ENCODE measurements at regions not wholly inside any gene's neighbourhood (a gene's known extent, or its start where the extent isn't known, plus 50 kb on each side); places are given as distances from the start of the nearest gene placed in this dataset.

DNA sequence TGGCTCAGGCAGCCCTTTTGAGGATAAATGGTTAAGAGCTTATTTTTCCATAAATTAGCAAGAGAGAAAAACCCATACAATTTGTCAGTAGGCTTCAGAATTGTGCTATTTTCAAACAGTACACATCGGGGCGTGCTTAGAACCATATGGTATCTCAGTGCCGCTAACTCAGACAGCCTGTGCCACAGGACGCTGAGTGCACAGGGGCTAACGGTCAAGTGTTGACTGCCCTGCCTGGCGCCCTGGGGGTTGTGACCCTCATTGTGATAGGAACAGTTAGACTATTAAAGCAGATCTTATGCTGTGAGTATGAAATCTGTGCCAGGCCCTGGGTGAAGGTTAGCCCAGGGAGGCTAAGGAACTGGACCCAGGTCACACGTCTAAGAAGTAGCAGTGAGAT, 1519.7 kb downstream of the BRD1 start:
- ChIA-PET CTCF (no interaction called here), POLR2A (ENCODE audit: unreplicated experiment) (no interaction called here)
- in situ Hi-C loops (cut with MboI; ENCODE audit: low sequenced_read_pairs): no loop called here
- no peaks in the 10 kb centered on the region for H3K9me1 ChIP-seq (ENCODE audit: insufficient read depth, low read length)
- no peak overlapping the region for H3K18ac ChIP-seq (ENCODE audit: low read depth, low read length)
- H3K9me3 ChIP-seq (ENCODE audit: control insufficient read depth, insufficient read depth, low read length): peaks cover 54% of the 10 kb centered on the region
- H2BK120ac ChIP-seq (ENCODE audit: low read depth, low read length): no peak overlapping the region
- no peak overlapping the region for H3K4me3 ChIP-seq (ENCODE audit: insufficient read depth, low read depth, low read length)
- TF ChIP-seq SMC3 (IDR thresholded peaks at IDR 0.05; ENCODE audit: low read depth, low read length) (no peak), POLR2A (IDR thresholded peaks at IDR 0.05; ENCODE audit: low read depth, low read length) (no peak), BHLHE40 (IDR thresholded peaks at IDR 0.05; ENCODE audit: low read depth, low read length) (no peak), MAFK (IDR thresholded peaks at IDR 0.05; ENCODE audit: low read depth, low read length) (no peak), MXI1 (IDR thresholded peaks at IDR 0.05; ENCODE audit: borderline replicate concordance, low read depth, low read length) (no peak), CHD1 (IDR thresholded peaks at IDR 0.05; ENCODE audit: low read depth, low read length) (no peak), RCOR1 (IDR thresholded peaks at IDR 0.05; ENCODE audit: insufficient replicate concordance, low read length) (no peak), CEBPB (IDR thresholded peaks at IDR 0.05; ENCODE audit: low read depth, low read length) (no peak), FOS (IDR thresholded peaks at IDR 0.05; ENCODE audit: low read depth, low read length) (no peak), NFE2L2 (IDR thresholded peaks at IDR 0.05; ENCODE audit: low read depth, low read length) (no peak), MAZ (IDR thresholded peaks at IDR 0.05; ENCODE audit: borderline replicate concordance, low read depth, low read length) (no peak)
- TF ChIP-seq, protein P1, sequence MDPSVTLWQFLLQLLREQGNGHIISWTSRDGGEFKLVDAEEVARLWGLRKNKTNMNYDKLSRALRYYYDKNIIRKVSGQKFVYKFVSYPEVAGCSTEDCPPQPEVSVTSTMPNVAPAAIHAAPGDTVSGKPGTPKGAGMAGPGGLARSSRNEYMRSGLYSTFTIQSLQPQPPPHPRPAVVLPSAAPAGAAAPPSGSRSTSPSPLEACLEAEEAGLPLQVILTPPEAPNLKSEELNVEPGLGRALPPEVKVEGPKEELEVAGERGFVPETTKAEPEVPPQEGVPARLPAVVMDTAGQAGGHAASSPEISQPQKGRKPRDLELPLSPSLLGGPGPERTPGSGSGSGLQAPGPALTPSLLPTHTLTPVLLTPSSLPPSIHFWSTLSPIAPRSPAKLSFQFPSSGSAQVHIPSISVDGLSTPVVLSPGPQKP (IDR thresholded peaks at IDR 0.05; ENCODE audit: borderline replicate concordance, low read depth, low read length): no peak
- TF ChIP-seq, protein P2, sequence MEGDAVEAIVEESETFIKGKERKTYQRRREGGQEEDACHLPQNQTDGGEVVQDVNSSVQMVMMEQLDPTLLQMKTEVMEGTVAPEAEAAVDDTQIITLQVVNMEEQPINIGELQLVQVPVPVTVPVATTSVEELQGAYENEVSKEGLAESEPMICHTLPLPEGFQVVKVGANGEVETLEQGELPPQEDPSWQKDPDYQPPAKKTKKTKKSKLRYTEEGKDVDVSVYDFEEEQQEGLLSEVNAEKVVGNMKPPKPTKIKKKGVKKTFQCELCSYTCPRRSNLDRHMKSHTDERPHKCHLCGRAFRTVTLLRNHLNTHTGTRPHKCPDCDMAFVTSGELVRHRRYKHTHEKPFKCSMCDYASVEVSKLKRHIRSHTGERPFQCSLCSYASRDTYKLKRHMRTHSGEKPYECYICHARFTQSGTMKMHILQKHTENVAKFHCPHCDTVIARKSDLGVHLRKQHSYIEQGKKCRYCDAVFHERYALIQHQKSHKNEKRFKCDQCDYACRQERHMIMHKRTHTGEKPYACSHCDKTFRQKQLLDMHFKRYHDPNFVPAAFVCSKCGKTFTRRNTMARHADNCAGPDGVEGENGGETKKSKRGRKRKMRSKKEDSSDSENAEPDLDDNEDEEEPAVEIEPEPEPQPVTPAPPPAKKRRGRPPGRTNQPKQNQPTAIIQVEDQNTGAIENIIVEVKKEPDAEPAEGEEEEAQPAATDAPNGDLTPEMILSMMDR (conservative IDR thresholded peaks at IDR 0.05; ENCODE audit: low read depth, low read length): no peak
- no peak overlapping the region for H2BK5ac ChIP-seq (ENCODE audit: low read depth, low read length, poor library complexity, severe bottlenecking)
- no peak overlapping the region for H3K27ac ChIP-seq (ENCODE audit: insufficient read depth, low read length)
- H4K20me1 ChIP-seq (ENCODE audit: insufficient read depth, low read length): no peaks in the 10 kb centered on the region
- no peak overlapping the region for H3K4ac ChIP-seq (ENCODE audit: low read depth, low read length)
- intact Hi-C loops (cut with micrococcal nuclease): no loop called here
- H2BK15ac ChIP-seq (ENCODE audit: low read depth, low read length): no peak overlapping the region
- no peak overlapping the region for H3K9ac ChIP-seq (ENCODE audit: low read depth, low read length)
- H2AFZ ChIP-seq (replicated peaks; ENCODE audit: low read length, poor library complexity): no peak overlapping the region
- H4K5ac ChIP-seq (ENCODE audit: low read depth, low read length): no peak overlapping the region
- dilution Hi-C loops (cut with HindIII; ENCODE audit: low sequenced_read_pairs, unreplicated experiment): no loop called here
- H3K4me1 ChIP-seq (ENCODE audit: control insufficient read depth, insufficient read depth, low read length): no peaks in the 10 kb centered on the region
- no peak overlapping the region for H2BK20ac ChIP-seq (ENCODE audit: low read depth, low read length)
- ATAC-seq (ENCODE audit: low read depth): no peak
- BruUV-seq (replicated peaks): no TSS peak
- H3K36me3 ChIP-seq (ENCODE audit: control insufficient read depth, insufficient read depth, low read length): no peaks in the 10 kb centered on the region
- H4K91ac ChIP-seq (ENCODE audit: insufficient read depth, low read depth, low read length): no peak overlapping the region
- H3K14ac ChIP-seq (replicated peaks; ENCODE audit: low read depth, low read length): no peak overlapping the region
- 47% methylated on average over 6 of the region's 7 CpGs; no CpG with 5 or more reads in 1 of the 2 experiments for WGBS, 2 experiments (ENCODE audit: extremely low coverage in 2 of 2, insufficient read length in 1 of 2)
- H2AK5ac ChIP-seq (ENCODE audit: low read depth, low read length): no peak overlapping the region
- no peak overlapping the region for H4K8ac ChIP-seq (ENCODE audit: low read depth in 2 of 2, low read length in 2 of 2)
- no peaks in the 10 kb centered on the region for H3K27me3 ChIP-seq (ENCODE audit: control insufficient read depth, insufficient read depth, low read length)
- no peak overlapping the region for H3K23ac ChIP-seq (ENCODE audit: low read depth, low read length)
- no peaks in the 10 kb centered on the region for H3K79me1 ChIP-seq (ENCODE audit: low read depth in 1 of 2, low read length in 2 of 2)
- H3K4me2 ChIP-seq (ENCODE audit: low read depth, low read length): no peak overlapping the region
- no peak overlapping the region for H2AK9ac ChIP-seq (replicated peaks; ENCODE audit: low read depth, low read length, poor library complexity)
- H3K56ac ChIP-seq (ENCODE audit: extremely low read depth, insufficient read depth, low read length): no peak overlapping the region
- DNase-seq: no peak

All from IMR-90 (cell line).